Astrocyte of the cerebellum (primary cell): ENCODE measurements at regions not wholly inside any gene's neighbourhood (a gene's known extent, or its start where the extent isn't known, plus 50 kb on each side); places are given as distances from the start of the nearest gene placed in this dataset.
"Not testable (repeated sequence)": the region's sequence is repeated elsewhere in the genome, so short reads cannot be mapped to it uniquely, and the experiment has no call there.

Experiments
- DNase-seq: peaks from one replicate; pipeline ENCODE4 v3.0.0-alpha.2; 2011; ENCODE audit warnings: low read depth
- H3K4me3 ChIP-seq: 2 replicates; pipeline ENCODE4 v1.5.1; 2011; ENCODE audit warnings: mild to moderate bottlenecking, low read depth, low read length, moderate library complexity
- in situ Hi-C: cut with HindIII; loops from 2 replicates; pipeline ENCODE4 v1.10.0; 2017; ENCODE audit warnings: low sequenced_read_pairs
- TF ChIP-seq, protein P1 (sequence below): IDR thresholded peaks from 2 replicates; pipeline ENCODE4 v1.5.1; 2012; ENCODE audit warnings: low read length, low read depth, moderate library complexity, mild to moderate bottlenecking; ENCODE audit errors: missing control alignments

DNA sequence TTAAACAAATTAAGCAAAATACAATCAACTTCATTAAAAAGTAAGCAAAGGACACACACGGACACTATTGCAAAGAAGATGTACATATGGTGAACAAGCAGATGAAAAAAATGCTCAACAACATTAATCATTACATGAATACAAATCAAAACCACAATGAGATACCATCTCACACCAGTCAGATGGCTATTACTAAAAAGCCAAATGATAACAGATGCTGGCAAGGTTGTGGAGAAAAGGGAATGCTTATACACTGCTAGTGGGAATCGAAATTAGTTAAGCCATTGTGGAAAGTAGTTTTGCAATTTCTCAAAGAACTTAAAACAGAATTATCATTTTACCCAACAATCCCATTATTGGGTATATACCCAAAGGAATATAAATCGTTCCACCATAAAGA is 636.2 kb upstream of the ST8SIA4 start:
- no peak overlapping the region for H3K4me3 ChIP-seq
- TF ChIP-seq, protein P1, sequence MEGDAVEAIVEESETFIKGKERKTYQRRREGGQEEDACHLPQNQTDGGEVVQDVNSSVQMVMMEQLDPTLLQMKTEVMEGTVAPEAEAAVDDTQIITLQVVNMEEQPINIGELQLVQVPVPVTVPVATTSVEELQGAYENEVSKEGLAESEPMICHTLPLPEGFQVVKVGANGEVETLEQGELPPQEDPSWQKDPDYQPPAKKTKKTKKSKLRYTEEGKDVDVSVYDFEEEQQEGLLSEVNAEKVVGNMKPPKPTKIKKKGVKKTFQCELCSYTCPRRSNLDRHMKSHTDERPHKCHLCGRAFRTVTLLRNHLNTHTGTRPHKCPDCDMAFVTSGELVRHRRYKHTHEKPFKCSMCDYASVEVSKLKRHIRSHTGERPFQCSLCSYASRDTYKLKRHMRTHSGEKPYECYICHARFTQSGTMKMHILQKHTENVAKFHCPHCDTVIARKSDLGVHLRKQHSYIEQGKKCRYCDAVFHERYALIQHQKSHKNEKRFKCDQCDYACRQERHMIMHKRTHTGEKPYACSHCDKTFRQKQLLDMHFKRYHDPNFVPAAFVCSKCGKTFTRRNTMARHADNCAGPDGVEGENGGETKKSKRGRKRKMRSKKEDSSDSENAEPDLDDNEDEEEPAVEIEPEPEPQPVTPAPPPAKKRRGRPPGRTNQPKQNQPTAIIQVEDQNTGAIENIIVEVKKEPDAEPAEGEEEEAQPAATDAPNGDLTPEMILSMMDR: no peak
- in situ Hi-C loops: no loop called here
- DNase-seq: no peak

DNA sequence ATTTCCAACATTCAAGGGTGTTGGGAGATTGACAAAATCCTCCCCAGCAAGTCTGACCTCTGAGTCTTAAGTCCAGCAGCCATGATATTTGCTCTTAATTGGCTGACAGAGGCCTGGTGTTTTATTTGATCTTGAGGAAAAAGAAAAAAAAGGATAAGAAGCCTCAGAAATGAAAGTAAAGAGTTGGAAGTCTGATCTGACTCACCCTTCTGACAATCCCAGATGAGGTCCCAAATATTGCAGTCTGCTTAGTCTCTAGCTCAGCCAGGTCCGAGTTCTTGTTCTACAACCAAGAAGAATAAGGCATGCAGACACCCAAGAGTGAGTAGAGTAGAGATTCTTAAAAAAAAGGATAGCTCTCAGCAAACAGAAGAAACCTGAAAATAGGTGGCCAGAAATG is 632.5 kb upstream of the ST8SIA4 start:
- H3K4me3 ChIP-seq: no peak overlapping the region
- in situ Hi-C loops: no loop called here
- DNase-seq: no peak
- TF ChIP-seq, protein P1: no peak

DNA sequence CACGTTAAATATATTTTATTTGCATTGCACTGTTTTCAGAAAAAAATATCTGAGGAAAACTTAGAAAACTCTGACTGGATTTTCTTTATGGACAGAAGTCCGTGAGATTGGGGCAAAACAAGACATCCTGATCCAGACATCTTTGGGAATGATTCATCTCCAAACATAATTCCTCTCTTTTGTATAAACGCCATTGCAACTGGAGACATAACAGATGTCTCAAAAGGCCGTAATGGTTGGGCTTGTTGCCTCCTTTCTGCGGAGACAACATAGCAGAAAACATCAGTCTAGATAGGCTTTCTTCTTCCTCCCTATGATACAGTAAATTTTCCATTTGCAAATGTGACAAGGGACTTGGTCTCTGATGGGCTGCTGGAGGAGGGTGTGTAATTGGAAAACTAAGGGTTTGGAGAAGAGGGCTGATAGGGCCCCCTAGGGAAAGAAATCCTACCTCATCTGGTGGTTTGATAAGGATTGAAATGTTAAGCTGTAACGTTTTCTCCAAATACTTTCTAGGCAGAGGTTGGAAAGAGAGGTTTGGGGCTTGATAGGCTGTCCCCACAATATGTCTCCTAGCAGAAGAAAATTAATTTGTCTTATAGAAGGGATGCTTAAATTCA is 631.5 kb upstream of the ST8SIA4 start:
- no peak for DNase-seq
- in situ Hi-C loops: no loop called here
- TF ChIP-seq, protein P1: no peak
- H3K4me3 ChIP-seq: no peak overlapping the region

DNA sequence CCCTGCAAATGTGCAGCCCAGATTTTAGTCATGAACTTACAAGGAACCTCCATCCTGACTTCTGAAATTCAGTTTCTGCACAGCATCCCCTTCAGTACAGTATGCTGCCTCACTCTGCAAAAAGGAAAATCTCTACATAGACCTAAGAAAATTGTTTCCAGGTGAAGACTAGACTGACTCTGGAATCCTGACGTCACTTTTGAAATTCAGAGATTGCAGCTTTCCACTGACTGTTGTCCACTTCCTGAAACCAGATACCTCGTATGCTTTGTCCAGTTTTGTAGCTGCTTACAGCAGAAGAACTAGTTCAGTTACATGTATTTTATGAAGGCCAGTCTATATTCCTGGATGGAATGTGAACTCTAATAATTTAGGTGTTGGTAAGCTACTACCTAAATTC is 629.3 kb upstream of the ST8SIA4 start:
- in situ Hi-C loops: no loop called here
- TF ChIP-seq, protein P1: no peak

DNA sequence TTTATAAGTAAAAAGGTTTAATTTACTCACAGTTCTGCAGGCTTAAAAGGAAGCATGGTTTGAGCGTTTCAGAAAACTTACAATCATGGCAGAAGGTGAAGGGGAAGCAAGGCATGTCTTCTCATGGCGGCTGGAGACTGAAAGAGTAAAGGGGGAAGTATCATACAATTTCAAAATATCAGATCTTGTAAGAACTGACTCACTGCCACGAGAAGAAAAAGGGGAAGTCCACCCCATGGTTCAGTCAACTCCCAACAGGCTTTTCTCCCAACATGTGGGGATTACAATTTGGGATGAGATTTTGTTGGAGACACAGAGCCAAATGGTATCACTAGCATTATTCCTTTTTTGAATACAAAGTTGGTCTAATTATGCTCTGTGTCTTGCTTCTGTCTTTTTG is 627.9 kb upstream of the ST8SIA4 start:
- no peak overlapping the region for H3K4me3 ChIP-seq
- in situ Hi-C loops: no loop called here
- no peak for DNase-seq
- TF ChIP-seq, protein P1: no peak

More for the DNA sequence above, 629.3 kb upstream of the ST8SIA4 start:
- no peak for DNase-seq
- no peak overlapping the region for H3K4me3 ChIP-seq

DNA sequence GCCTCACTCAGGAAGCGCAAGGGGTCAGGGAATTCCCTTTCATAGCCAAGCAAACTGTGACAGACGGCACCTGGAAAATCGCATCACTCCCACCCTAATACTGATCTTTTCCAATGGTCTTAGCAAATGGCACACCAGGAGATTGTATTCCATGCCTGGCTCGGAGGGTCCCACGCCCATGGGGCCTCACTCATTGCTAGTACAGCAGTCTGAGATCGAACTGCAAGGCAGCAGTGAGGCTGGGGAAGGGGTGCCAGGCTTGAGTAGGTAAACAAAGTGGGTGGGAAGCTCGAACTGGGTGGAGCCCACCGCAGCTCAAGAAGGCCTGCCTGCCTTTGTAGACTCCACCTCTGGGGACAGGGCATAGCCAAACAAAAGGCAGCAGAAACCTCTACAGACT is 626.0 kb upstream of the ST8SIA4 start:
- DNase-seq, H3K4me3 ChIP-seq, in situ Hi-C loops: not testable (repeated sequence)

DNA sequence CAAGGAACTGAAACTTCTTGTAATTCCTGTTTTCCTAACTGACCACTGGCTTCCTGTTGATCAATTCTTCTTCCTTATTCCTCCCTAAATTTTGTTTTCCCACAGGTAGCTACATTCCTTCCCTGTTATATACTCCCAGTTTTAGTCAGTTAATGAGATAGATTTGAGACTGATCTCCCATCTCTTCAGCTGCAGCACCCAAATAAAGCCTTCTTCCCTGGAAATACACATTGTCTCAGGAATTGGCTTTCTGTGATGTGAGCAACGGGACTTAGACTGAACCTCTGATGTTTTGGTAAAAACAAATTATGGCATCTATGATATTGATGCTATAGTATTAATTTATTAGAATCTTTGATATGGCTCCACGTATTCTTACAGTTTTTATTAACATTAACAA is 617.3 kb upstream of the ST8SIA4 start:
- in situ Hi-C loops: no loop called here
- H3K4me3 ChIP-seq: no peak overlapping the region
- TF ChIP-seq, protein P1: no peak
- DNase-seq: no peak
